Hepatocyte (in vitro differentiated cells): ENCODE measurements at regions not wholly inside any gene's neighbourhood (a gene's known extent, or its start where the extent isn't known, plus 50 kb on each side); places are given as distances from the start of the nearest gene placed in this dataset.

ENCODE experiments used
- CTCF ChIP-seq: fragments of 200-600 bp; sonication (generic); IDR thresholded peaks from 2 replicates; pipeline ENCODE4 v1.5.1; 2016; ENCODE audit warnings: antibody characterized with exemption, mild to moderate bottlenecking; ENCODE audit not compliant: poor library complexity
- EZH2 ChIP-seq: fragments of 200-600 bp; sonication (generic); IDR thresholded peaks from 2 replicates; pipeline ENCODE4 v1.6.1; 2016; ENCODE audit warnings: antibody characterized with exemption, mild to moderate bottlenecking, borderline replicate concordance

DNA sequence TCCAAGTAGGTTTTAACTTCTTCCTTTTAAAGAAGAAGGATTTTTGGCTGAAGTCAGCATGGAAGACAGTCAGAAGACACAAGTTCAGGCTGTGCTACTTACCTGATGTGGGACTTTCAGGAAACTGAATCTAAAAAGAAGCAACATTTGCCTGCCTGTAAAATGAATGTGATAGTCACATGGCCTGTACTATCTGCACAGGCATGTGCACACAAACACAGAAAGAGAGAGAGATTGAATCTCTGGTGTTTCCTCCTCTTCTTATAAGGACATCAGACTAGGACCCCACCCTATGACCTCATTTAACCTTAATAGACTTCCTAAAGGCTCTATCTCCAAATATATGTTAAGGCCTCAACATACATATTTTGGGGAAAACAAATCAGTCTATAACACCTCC, 542.9 kb downstream of the PLPP3 start:
- TF ChIP-seq EZH2, result no peak
- no peak for TF ChIP-seq CTCF
